A549 (cell line): ENCODE measurements at regions not wholly inside any gene's neighbourhood (a gene's known extent, or its start where the extent isn't known, plus 50 kb on each side); places are given as distances from the start of the nearest gene placed in this dataset.

Experiments
- ATAC-seq, 2 experiments: fragments of 200-7000 bp in 1 of 2; fragments of >200 bp in 1 of 2; cut with Nextera tagmentation in 1 of 2; cut with Tn5 transposase in 1 of 2; 3 replicates each; pipeline versions ENCODE4 v1.8.0 to v1.9.1; 2018 to 2020; ENCODE audit warnings: mild to moderate bottlenecking in 1 of 2, moderate library complexity in 1 of 2
- CTCF ChIA-PET: fragments of 300-600 bp; sonication (Branson Sonifier 250); formaldehyde crosslinking; extraction: SDS; loops from one replicate; lab custom pipeline; 2021; ENCODE audit warnings: antibody characterized with exemption, inconsistent platforms; lab: Yijun Ruan, JAX
- POLR2A ChIA-PET: fragments of 350-600 bp; formaldehyde crosslinking; extraction: SDS; loops from one replicate; lab custom pipeline; 2021; ENCODE audit warnings: antibody characterized with exemption, inconsistent platforms; lab: Yijun Ruan, JAX
- DNase-seq, 2 experiments: peaks; one replicate each; pipeline versions ENCODE4 v3.0.0 to v3.0.0-alpha.2; 2011 to 2016; ENCODE audit warnings: low read depth in 1 of 2, low spot score in 1 of 2
- FAIRE-seq: peaks from 2 replicates; lab custom pipeline; 2011; peaks lifted over from hg19 to GRCh38; lab: Jason Lieb, UNC
- H3K27ac ChIP-seq, 2 experiments: fragments of >200 bp; sonication (Bioruptor Twin); formaldehyde crosslinking; 3 replicates each; pipeline ENCODE4 v1.5.1; 2016 to 2017
- H3K4me1 ChIP-seq: fragments of >200 bp; sonication (Bioruptor Twin); formaldehyde crosslinking; 3 replicates; pipeline ENCODE4 v1.6.1; 2016
- H3K4me2 ChIP-seq: fragments of >200 bp; sonication (Bioruptor Twin); formaldehyde crosslinking; 3 replicates; pipeline ENCODE4 v1.6.1; 2016
- H3K4me3 ChIP-seq: fragments of >200 bp; sonication (Bioruptor Twin); formaldehyde crosslinking; 3 replicates; pipeline ENCODE4 v1.5.1; 2016
- H3K9me3 ChIP-seq: fragments of >200 bp; sonication (Bioruptor Twin); formaldehyde crosslinking; 3 replicates; pipeline ENCODE4 v1.6.1; 2016
- CBX8 ChIP-seq: fragments of 200-600 bp; sonication (generic); IDR thresholded peaks from 2 replicates; pipeline ENCODE4 v1.6.1; 2016
- CEBPB ChIP-seq, 2 experiments: fragments of >200 bp in 1 of 2; sonication (Bioruptor Twin) in 1 of 2; formaldehyde crosslinking in 1 of 2; IDR thresholded peaks; 2 replicates each; pipeline ENCODE4 v1.6.1; 2012 to 2016
- CHD2 ChIP-seq: fragments of 150-350 bp; IDR thresholded peaks from 2 replicates; pipeline ENCODE4 v1.6.1; 2014; ENCODE audit warnings: low read length; ENCODE audit not compliant: partially characterized antibody
- FOSB ChIP-seq: fragments of 250-450 bp; sonication (Bioruptor Pico); IDR thresholded peaks from 2 replicates; pipeline ENCODE4 v1.5.0; 2020; ENCODE audit warnings: mild to moderate bottlenecking, moderate library complexity
- GATA3 ChIP-seq: IDR thresholded peaks from 2 replicates; pipeline ENCODE4 v1.6.1; 2012; ENCODE audit warnings: borderline replicate concordance
- HDAC2 ChIP-seq: fragments of 200-600 bp; sonication (generic); IDR thresholded peaks from 2 replicates; pipeline ENCODE4 v1.6.1; 2016
- HEYL ChIP-seq: fragments of 250-450 bp; sonication (Bioruptor Pico); IDR thresholded peaks from 2 replicates; pipeline ENCODE4 v1.8.0; 2021; ENCODE audit warnings: mild to moderate bottlenecking, moderate library complexity
- HOXA7 ChIP-seq: fragments of 250-450 bp; sonication (Bioruptor Pico); IDR thresholded peaks from 2 replicates; pipeline ENCODE4 v1.5.0; 2020; ENCODE audit warnings: mild to moderate bottlenecking, moderate library complexity
- JUNB ChIP-seq: fragments of >200 bp; sonication (Bioruptor Twin); formaldehyde crosslinking; IDR thresholded peaks from 2 replicates; pipeline ENCODE4 v1.6.1; 2016
- MAZ ChIP-seq: fragments of 150-350 bp; IDR thresholded peaks from 2 replicates; pipeline ENCODE4 v1.6.1; 2014; ENCODE audit warnings: antibody characterized with exemption, low read depth, low read length, borderline replicate concordance
- NFE2L2 ChIP-seq: fragments of 150-350 bp; conservative IDR thresholded peaks from 2 replicates; pipeline ENCODE4 v1.6.1; 2014; ENCODE audit warnings: low read length
- PHF8 ChIP-seq: fragments of 200-600 bp; sonication (generic); IDR thresholded peaks from 2 replicates; pipeline ENCODE4 v1.6.1; 2016; ENCODE audit warnings: low read depth, mild to moderate bottlenecking, antibody characterized with exemption, moderate library complexity, borderline replicate concordance
- SMC3 ChIP-seq: fragments of >200 bp; sonication (Bioruptor Twin); formaldehyde crosslinking; IDR thresholded peaks from 3 replicates; pipeline ENCODE4 v1.6.1; 2018; ENCODE audit warnings: inconsistent platforms
- ZC3H11A ChIP-seq: fragments of 450-650 bp; IDR thresholded peaks from 2 replicates; pipeline ENCODE4 v1.6.1; 2014; ENCODE audit warnings: antibody characterized with exemption, mild to moderate bottlenecking
- WGBS: methylation state at CpG from one replicate; pipeline ENCODE4 v1.1.6; 2017; ENCODE audit errors: missing lambda C conversion rate; 5-methylcytosine and 5-hydroxymethylcytosine counted together
- TF ChIP-seq, protein P1 (sequence below): fragments of 200-600 bp; sonication (generic); IDR thresholded peaks from 2 replicates; pipeline ENCODE4 v1.6.1; 2016; ENCODE audit warnings: antibody characterized with exemption, mild to moderate bottlenecking, moderate library complexity
- TF ChIP-seq, protein P2 (sequence below): fragments of >200 bp; sonication (Bioruptor Twin); formaldehyde crosslinking; IDR thresholded peaks from 2 replicates; pipeline ENCODE4 v1.6.1; 2016
- TF ChIP-seq, protein P3 (sequence below): fragments of 250-450 bp; sonication (Bioruptor Pico); IDR thresholded peaks from 2 replicates; pipeline ENCODE4 v1.5.0; 2021; ENCODE audit warnings: mild to moderate bottlenecking, moderate library complexity, borderline replicate concordance
- TF ChIP-seq, protein P4 (sequence below): fragments of 450-650 bp; IDR thresholded peaks from 2 replicates; pipeline ENCODE4 v1.6.1; 2014; ENCODE audit warnings: antibody characterized with exemption

DNA sequence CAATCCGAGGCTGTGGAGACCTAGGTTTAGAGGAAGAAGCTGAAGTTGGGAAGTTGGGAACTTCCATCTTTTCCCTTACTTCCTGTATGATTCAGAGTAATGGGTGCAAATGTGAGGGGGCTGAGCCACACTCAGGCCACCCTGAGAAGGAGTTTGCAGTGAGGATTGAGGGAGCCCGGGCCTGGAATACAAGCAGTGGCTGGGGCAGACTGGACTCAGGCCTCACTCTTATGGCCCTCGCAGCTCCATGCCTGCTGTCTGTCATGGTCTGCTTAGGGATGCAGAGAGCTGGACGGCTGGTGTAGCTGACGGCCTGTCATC lies 73.7 kb upstream of the RAB4A start:
- CTCF ChIA-PET: interaction anchor here (1.4 to 2.0 kb wide), 2 partner anchors 30 to 34 kb away, joined by 4 to 6 read pairs; no protein-coding TSS in a partner anchor
- DNase-seq (no peak), ATAC-seq (no peak), FAIRE-seq (no peak)
- no peak overlapping the region for H3K4me2 ChIP-seq
- TF ChIP-seq, protein P1, sequence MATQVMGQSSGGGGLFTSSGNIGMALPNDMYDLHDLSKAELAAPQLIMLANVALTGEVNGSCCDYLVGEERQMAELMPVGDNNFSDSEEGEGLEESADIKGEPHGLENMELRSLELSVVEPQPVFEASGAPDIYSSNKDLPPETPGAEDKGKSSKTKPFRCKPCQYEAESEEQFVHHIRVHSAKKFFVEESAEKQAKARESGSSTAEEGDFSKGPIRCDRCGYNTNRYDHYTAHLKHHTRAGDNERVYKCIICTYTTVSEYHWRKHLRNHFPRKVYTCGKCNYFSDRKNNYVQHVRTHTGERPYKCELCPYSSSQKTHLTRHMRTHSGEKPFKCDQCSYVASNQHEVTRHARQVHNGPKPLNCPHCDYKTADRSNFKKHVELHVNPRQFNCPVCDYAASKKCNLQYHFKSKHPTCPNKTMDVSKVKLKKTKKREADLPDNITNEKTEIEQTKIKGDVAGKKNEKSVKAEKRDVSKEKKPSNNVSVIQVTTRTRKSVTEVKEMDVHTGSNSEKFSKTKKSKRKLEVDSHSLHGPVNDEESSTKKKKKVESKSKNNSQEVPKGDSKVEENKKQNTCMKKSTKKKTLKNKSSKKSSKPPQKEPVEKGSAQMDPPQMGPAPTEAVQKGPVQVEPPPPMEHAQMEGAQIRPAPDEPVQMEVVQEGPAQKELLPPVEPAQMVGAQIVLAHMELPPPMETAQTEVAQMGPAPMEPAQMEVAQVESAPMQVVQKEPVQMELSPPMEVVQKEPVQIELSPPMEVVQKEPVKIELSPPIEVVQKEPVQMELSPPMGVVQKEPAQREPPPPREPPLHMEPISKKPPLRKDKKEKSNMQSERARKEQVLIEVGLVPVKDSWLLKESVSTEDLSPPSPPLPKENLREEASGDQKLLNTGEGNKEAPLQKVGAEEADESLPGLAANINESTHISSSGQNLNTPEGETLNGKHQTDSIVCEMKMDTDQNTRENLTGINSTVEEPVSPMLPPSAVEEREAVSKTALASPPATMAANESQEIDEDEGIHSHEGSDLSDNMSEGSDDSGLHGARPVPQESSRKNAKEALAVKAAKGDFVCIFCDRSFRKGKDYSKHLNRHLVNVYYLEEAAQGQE: no peak
- TF ChIP-seq SMC3 (no peak), GATA3 (no peak), HDAC2 (no peak), FOSB (no peak), CHD2 (no peak), CEBPB (IDR thresholded peaks at IDR 0.05) (no peak), HEYL (no peak), ZC3H11A (no peak), CBX8 (no peak), NFE2L2 (no peak), MAZ (no peak), PHF8 (no peak), JUNB (no peak)
- TF ChIP-seq, protein P2, sequence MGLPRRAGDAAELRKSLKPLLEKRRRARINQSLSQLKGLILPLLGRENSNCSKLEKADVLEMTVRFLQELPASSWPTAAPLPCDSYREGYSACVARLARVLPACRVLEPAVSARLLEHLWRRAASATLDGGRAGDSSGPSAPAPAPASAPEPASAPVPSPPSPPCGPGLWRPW: no peak
- TF ChIP-seq, protein P3, sequence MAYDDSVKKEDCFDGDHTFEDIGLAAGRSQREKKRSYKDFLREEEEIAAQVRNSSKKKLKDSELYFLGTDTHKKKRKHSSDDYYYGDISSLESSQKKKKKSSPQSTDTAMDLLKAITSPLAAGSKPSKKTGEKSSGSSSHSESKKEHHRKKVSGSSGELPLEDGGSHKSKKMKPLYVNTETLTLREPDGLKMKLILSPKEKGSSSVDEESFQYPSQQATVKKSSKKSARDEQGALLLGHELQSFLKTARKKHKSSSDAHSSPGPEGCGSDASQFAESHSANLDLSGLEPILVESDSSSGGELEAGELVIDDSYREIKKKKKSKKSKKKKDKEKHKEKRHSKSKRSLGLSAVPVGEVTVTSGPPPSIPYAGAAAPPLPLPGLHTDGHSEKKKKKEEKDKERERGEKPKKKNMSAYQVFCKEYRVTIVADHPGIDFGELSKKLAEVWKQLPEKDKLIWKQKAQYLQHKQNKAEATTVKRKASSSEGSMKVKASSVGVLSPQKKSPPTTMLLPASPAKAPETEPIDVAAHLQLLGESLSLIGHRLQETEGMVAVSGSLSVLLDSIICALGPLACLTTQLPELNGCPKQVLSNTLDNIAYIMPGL (CRISPR knock-in tag): no peak
- TF ChIP-seq, protein P4, sequence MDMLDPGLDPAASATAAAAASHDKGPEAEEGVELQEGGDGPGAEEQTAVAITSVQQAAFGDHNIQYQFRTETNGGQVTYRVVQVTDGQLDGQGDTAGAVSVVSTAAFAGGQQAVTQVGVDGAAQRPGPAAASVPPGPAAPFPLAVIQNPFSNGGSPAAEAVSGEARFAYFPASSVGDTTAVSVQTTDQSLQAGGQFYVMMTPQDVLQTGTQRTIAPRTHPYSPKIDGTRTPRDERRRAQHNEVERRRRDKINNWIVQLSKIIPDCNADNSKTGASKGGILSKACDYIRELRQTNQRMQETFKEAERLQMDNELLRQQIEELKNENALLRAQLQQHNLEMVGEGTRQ: no peak
- H3K27ac ChIP-seq: no peak overlapping the region
- H3K9me3 ChIP-seq: no peaks in the 10 kb centered on the region
- H3K4me3 ChIP-seq: no peak overlapping the region
- H3K4me1 ChIP-seq: peaks cover 4% of the 10 kb centered on the region; the same call in 1 of the 3 replicates
- POLR2A ChIA-PET: no interaction called here
- WGBS: 68% methylated on average over 3 of the region's 5 CpGs

- ATAC-seq: no peak
- WGBS: 68% methylated on average over 14 of the region's 16 CpGs
- Histone ChIP-seq H3K4me2 (no peak overlapping the region), H3K27ac (no peak overlapping the region), H3K4me3 (no peak overlapping the region), H3K4me1 (no peaks in the 10 kb centered on the region), H3K9me3 (no peaks in the 10 kb centered on the region)
- ChIA-PET CTCF (interaction anchor here (1.2 kb wide), 1 partner anchor 28 kb away, joined by 4 read pairs; no protein-coding TSS in a partner anchor), POLR2A (no interaction called here)
- no peak for TF ChIP-seq HOXA7 (CRISPR knock-in tag)
- TF ChIP-seq, protein P3 (CRISPR knock-in tag): no peak
- no peak for FAIRE-seq
- DNase-seq: no peak
These were observed 71.4 kb upstream of the RAB4A start for GRCh38 chr1:229199261-229200243.
